HG03354 (cell line): ENCODE measurements at regions not wholly inside any gene's neighbourhood (a gene's known extent, or its start where the extent isn't known, plus 50 kb on each side); places are given as distances from the start of the nearest gene placed in this dataset.

ENCODE experiments used
- ATAC-seq: cut with Tn5 transposase; IDR thresholded peaks from one replicate; pipeline ENCODE4 v1.9.1; 2021; ENCODE audit warnings: mild to moderate bottlenecking; ENCODE audit not compliant: unreplicated experiment, poor library complexity, severe bottlenecking

GRCh38 chr1:103187673-103188072 lies 79.4 kb upstream of the COL11A1 start:
- no peak for ATAC-seq

DNA sequence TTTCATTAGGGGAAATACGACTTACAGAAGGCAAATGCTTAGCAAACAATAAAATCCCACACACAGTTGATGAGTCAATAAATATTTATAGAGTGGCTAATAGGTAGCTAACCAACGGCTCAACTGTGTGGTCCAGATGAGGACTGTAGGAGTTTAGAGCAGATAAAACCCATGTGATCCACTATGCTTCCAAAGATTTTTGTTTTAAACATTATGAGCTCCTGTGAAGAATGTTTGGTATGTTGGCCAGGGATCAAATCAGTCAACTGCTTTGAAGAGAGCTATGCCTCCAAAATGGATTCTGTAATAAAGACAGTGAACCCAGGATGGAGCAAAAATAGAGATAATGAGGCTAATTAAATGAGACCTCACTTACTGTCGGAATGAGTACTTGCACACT lies 72.3 kb upstream of the COL11A1 start:
- no peak for ATAC-seq

GRCh38 chr1:103177108-103177775 lies 68.9 kb upstream of the COL11A1 start:
- no peak for ATAC-seq

DNA sequence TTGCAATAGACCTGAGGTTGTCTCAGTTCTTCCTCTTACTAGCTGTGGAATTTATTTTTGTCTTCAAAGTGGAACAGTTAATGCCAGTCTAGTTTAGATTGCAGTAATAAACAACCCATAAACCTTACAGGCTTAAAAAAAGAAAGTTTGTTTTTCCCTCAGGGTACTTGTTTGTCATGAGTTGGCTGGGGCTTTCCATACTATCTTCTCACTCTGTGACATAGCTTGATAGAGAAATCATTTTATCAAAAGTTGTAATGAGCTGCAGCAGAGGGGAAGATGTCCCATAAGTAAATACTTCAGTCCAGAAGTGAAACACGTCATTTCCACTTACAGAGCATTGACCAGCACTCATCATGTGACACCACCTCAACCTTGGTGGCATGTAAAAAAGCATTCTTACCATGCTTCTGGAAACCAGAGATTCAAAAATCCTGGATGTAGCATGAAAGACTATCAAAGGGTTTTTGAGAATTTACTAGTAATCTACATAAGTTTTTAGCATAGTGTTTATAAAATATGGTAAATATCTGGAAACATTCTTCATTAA lies 62.8 kb upstream of the COL11A1 start:
- no peak for ATAC-seq

DNA sequence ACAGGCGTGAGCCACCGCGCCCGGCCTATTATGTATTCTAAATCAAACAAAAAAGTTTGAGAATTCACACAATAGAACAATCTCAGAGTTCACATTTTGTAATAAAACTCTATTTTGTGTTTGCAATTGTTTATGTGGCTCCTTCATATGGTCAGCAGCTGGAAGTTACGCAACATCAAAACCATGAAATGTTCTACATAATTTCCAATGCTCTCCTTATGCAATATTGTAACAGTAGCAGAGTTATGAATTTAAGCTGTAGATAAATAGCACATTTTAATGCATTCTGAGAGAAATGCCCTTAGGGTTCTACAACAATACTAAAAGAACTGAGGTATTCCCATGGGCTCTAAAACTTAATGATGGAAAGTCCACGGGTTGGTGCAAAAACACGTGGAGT lies 62.3 kb upstream of the COL11A1 start:
- ATAC-seq: no peak

DNA sequence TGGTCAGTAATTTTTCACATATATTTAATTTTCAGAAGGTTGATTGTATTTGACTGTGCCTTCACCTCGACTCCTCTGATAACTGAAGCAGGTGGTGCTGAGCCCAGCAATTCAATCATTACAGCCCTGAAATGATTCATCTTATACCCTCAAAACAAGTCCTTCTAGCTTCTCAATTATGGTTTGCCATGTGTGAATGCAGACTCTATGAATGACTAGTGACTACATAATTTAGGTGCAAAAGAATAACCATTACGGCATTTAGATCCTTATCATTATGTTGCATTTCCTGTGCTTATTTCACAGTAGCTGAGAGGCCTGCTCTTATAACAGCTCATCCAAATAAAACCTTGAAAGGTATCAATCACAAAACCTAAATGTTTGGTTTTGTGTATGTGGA lies 54.0 kb upstream of the COL11A1 start:
- peak; percentile 66 for ATAC-seq

DNA sequence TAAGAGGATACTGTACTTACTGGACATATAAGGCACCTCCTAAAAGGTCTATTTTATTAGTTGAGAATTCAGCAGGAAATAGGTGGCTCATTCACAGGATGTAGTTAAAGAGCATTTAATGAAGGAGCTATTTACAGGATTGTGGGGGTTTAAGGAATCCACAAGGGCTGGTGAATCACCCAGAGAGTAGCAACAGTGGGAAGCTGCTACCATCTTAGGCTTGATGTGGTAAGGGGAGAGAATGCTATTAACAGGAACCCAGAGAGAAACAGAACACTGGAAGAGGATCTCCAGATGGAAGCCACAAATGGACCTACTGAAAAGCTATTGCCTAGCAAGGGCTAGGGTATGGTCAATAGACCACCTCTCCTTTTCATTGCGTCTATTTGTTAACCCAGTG lies 52.0 kb upstream of the COL11A1 start:
- ATAC-seq: no peak
